Liver (tissue), 7 donors: ENCODE measurements at regions not wholly inside any gene's neighbourhood (a gene's known extent, or its start where the extent isn't known, plus 50 kb on each side); places are given as distances from the start of the nearest gene placed in this dataset.

ENCODE experiments used
- DNase-seq: peaks from one replicate; pipeline ENCODE4 v3.0.0-alpha.2; 2017; ENCODE audit warnings: low spot score
- H3K27ac ChIP-seq, 2 donors: one replicate each; pipeline ENCODE4 v1.7.0; 2013; ENCODE audit warnings: inconsistent platforms in 2 of 2, low read length in 2 of 2, control low read depth in 1 of 2, low read depth in 1 of 2, mild to moderate bottlenecking in 1 of 2
- H3K27me3 ChIP-seq, 4 donors: one replicate each; pipeline versions ENCODE4 v1.6.1 to v1.7.0; 2013; ENCODE audit warnings: low read length in 3 of 4, inconsistent platforms in 1 of 4, mild to moderate bottlenecking in 1 of 4, moderate library complexity in 1 of 4; ENCODE audit not compliant: control insufficient read depth in 4 of 4, insufficient read depth in 4 of 4
- H3K36me3 ChIP-seq, 4 donors: one replicate each; pipeline versions ENCODE4 v1.6.1 to v1.7.0; 2013; ENCODE audit warnings: low read length in 3 of 4, mild to moderate bottlenecking in 3 of 4, low read depth in 1 of 4, moderate library complexity in 1 of 4; ENCODE audit not compliant: control insufficient read depth in 4 of 4, insufficient read depth in 3 of 4
- H3K4me1 ChIP-seq, 4 donors: one replicate each; pipeline versions ENCODE4 v1.6.1 to v1.7.0; 2013; ENCODE audit warnings: low read length in 3 of 4, mild to moderate bottlenecking in 3 of 4, moderate library complexity in 1 of 4; ENCODE audit not compliant: control insufficient read depth in 4 of 4, insufficient read depth in 4 of 4
- H3K4me3 ChIP-seq, 3 donors: one replicate each; pipeline versions ENCODE4 v1.6.1 to v1.7.0; 2013; ENCODE audit warnings: low read length in 3 of 3, control low read depth in 1 of 3, low read depth in 1 of 3, mild to moderate bottlenecking in 1 of 3
- H3K9ac ChIP-seq, 2 donors: one replicate each; pipeline ENCODE4 v1.7.0; 2013; ENCODE audit warnings: low read length in 2 of 2, mild to moderate bottlenecking in 2 of 2, moderate library complexity in 2 of 2, control low read depth in 1 of 2, low read depth in 1 of 2
- H3K9me3 ChIP-seq, 4 donors: one replicate each; pipeline versions ENCODE4 v1.6.1 to v1.7.0; 2013; ENCODE audit warnings: low read length in 3 of 4; ENCODE audit not compliant: control insufficient read depth in 4 of 4
- ATF3 ChIP-seq: IDR thresholded peaks from 2 replicates; pipeline ENCODE4 v1.6.1; 2016; ENCODE audit warnings: antibody characterized with exemption
- EGR1 ChIP-seq, 2 donors: IDR thresholded peaks; 2 replicates each; pipeline ENCODE4 v1.6.1; 2016 to 2018; ENCODE audit warnings: antibody characterized with exemption in 2 of 2, low read depth in 2 of 2
- FOXA1 ChIP-seq: IDR thresholded peaks from 2 replicates; pipeline ENCODE4 v1.6.1; 2016; ENCODE audit warnings: antibody characterized with exemption
- FOXA2 ChIP-seq: IDR thresholded peaks from 2 replicates; pipeline ENCODE4 v1.6.1; 2016; ENCODE audit warnings: antibody characterized with exemption
- HNF4A ChIP-seq, 2 donors: conservative IDR thresholded peaks; 2 replicates each; pipeline ENCODE4 v1.6.1; 2016; ENCODE audit warnings: antibody characterized with exemption in 2 of 2, mild to moderate bottlenecking in 2 of 2
- JUND ChIP-seq, 2 donors: IDR thresholded peaks; 2 replicates each; pipeline ENCODE4 v1.6.1; 2016; ENCODE audit warnings: antibody characterized with exemption in 2 of 2
- MAX ChIP-seq: IDR thresholded peaks from 2 replicates; pipeline ENCODE4 v1.6.1; 2016; ENCODE audit warnings: antibody characterized with exemption
- NR2F2 ChIP-seq: IDR thresholded peaks from 2 replicates; pipeline ENCODE4 v1.6.1; 2016; ENCODE audit warnings: antibody characterized with exemption
- RAD21 ChIP-seq, 2 donors: IDR thresholded peaks; 2 replicates each; pipeline ENCODE4 v1.6.1; 2016; ENCODE audit warnings: antibody characterized with exemption in 2 of 2, mild to moderate bottlenecking in 2 of 2
- RXRA ChIP-seq, 2 donors: IDR thresholded peaks; 2 replicates each; pipeline ENCODE4 v1.6.1; 2017 to 2018; ENCODE audit warnings: antibody characterized with exemption in 2 of 2, mild to moderate bottlenecking in 1 of 2
- SP1 ChIP-seq: IDR thresholded peaks from 2 replicates; pipeline ENCODE4 v1.6.1; 2018; ENCODE audit warnings: antibody characterized with exemption, mild to moderate bottlenecking
- YY1 ChIP-seq: IDR thresholded peaks from 2 replicates; pipeline ENCODE4 v1.6.1; 2016; ENCODE audit warnings: antibody characterized with exemption, mild to moderate bottlenecking
- WGBS: extraction: QIAGEN DNeasy Blood & Tissue Kit; methylation state at CpG from one replicate; pipeline ENCODE4 v1.1.7; 2013; 5-methylcytosine and 5-hydroxymethylcytosine counted together
- TF ChIP-seq, protein P1 (sequence below): IDR thresholded peaks from 2 replicates; pipeline ENCODE4 v1.6.1; 2016; ENCODE audit warnings: antibody characterized with exemption, mild to moderate bottlenecking
- TF ChIP-seq, protein P2 (sequence below): IDR thresholded peaks from 2 replicates; pipeline ENCODE4 v1.6.1; 2016; ENCODE audit warnings: antibody characterized with exemption
- donor health status: healthy.
- donor health status: healthy.
- donor health status: healthy.
- donor health status: healthy.

- TF ChIP-seq, protein P1, sequence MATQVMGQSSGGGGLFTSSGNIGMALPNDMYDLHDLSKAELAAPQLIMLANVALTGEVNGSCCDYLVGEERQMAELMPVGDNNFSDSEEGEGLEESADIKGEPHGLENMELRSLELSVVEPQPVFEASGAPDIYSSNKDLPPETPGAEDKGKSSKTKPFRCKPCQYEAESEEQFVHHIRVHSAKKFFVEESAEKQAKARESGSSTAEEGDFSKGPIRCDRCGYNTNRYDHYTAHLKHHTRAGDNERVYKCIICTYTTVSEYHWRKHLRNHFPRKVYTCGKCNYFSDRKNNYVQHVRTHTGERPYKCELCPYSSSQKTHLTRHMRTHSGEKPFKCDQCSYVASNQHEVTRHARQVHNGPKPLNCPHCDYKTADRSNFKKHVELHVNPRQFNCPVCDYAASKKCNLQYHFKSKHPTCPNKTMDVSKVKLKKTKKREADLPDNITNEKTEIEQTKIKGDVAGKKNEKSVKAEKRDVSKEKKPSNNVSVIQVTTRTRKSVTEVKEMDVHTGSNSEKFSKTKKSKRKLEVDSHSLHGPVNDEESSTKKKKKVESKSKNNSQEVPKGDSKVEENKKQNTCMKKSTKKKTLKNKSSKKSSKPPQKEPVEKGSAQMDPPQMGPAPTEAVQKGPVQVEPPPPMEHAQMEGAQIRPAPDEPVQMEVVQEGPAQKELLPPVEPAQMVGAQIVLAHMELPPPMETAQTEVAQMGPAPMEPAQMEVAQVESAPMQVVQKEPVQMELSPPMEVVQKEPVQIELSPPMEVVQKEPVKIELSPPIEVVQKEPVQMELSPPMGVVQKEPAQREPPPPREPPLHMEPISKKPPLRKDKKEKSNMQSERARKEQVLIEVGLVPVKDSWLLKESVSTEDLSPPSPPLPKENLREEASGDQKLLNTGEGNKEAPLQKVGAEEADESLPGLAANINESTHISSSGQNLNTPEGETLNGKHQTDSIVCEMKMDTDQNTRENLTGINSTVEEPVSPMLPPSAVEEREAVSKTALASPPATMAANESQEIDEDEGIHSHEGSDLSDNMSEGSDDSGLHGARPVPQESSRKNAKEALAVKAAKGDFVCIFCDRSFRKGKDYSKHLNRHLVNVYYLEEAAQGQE: no peak
These were observed 237.5 kb downstream of the PCDH7 start (continued) for GRCh38 chr4:30957706-30958105.

DNA sequence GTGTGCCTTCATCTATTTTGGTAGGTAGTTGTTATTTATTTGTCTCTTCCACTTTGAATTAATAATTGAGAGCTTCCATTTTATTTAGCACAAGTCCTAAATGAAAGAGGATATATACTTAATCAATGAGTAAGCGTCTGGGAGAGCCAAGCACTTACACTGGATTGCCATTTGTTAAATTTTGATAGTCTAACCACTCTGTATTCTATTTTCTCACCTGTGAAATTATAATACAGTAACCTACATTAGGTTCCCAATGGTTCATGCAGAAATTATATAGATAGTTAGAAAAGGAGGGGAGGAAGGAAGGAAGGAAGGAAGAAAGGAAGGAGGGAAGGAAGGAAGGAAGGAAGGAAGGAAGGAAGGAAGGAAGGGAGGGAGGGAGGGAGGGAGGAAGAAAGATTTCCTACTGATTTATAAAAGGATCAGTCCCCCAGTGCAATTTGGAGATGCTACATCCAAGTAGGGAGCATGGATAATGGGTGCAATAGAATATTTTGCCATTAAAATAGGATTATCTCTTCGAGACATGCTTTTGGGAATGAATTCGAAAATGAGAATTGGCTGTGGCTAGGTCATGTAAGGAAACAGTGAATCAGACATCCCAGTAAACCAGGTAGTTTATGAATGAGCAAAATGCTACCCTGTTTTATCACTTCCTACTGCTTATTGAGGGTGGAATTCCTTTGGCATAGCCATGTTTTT is 239.8 kb downstream of the PCDH7 start:
- Histone ChIP-seq H3K27me3 (peaks cover 0 to 2% (median 0%) of the 10 kb centered on the region in 4 donors), H3K4me1 (no peaks in the 10 kb centered on the region), H3K9ac (no peak overlapping the region), H3K27ac (no peak overlapping the region), H3K4me3 (no peak overlapping the region), H3K36me3 (no peaks in the 10 kb centered on the region), H3K9me3 (no peaks in the 10 kb centered on the region)
- TF ChIP-seq FOXA1: no peak
- no peak for TF ChIP-seq NR2F2
- no peak for TF ChIP-seq FOXA2
- TF ChIP-seq ATF3: no peak
- no peak for TF ChIP-seq RAD21 (IDR thresholded peaks at IDR 0.05)
- TF ChIP-seq JUND (IDR thresholded peaks at IDR 0.05): no peak
- TF ChIP-seq MAX: no peak
- TF ChIP-seq, protein P1: no peak
- TF ChIP-seq EGR1 (IDR thresholded peaks at IDR 0.05; ENCODE audit: low read depth in 2 of 2): no peak
- TF ChIP-seq YY1: no peak
- 54% methylated on average over 3 of the region's 3 CpGs for WGBS
- DNase-seq: no peak

GRCh38 chr4:30962939-30963338 is 242.8 kb downstream of the PCDH7 start:
- no peak for DNase-seq
- Histone ChIP-seq H3K9ac (no peak overlapping the region), H3K4me1 (no peaks in the 10 kb centered on the region), H3K36me3 (no peaks in the 10 kb centered on the region), H3K27ac (no peak overlapping the region), H3K27me3 (peaks cover 0 to 2% (median 0%) of the 10 kb centered on the region in 4 donors), H3K4me3 (no peak overlapping the region), H3K9me3 (no peaks in the 10 kb centered on the region)
- TF ChIP-seq RXRA (IDR thresholded peaks at IDR 0.05) (no peak), MAX (no peak), FOXA2 (no peak), EGR1 (IDR thresholded peaks at IDR 0.05; ENCODE audit: low read depth in 2 of 2) (no peak), ATF3 (no peak), HNF4A (conservative IDR thresholded peaks at IDR 0.05) (no peak), JUND (IDR thresholded peaks at IDR 0.05) (no peak), NR2F2 (no peak), YY1 (no peak), SP1 (no peak), FOXA1 (no peak)
- TF ChIP-seq, protein P2, sequence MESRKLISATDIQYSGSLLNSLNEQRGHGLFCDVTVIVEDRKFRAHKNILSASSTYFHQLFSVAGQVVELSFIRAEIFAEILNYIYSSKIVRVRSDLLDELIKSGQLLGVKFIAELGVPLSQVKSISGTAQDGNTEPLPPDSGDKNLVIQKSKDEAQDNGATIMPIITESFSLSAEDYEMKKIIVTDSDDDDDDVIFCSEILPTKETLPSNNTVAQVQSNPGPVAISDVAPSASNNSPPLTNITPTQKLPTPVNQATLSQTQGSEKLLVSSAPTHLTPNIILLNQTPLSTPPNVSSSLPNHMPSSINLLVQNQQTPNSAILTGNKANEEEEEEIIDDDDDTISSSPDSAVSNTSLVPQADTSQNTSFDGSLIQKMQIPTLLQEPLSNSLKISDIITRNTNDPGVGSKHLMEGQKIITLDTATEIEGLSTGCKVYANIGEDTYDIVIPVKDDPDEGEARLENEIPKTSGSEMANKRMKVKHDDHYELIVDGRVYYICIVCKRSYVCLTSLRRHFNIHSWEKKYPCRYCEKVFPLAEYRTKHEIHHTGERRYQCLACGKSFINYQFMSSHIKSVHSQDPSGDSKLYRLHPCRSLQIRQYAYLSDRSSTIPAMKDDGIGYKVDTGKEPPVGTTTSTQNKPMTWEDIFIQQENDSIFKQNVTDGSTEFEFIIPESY: no peak
- TF ChIP-seq, protein P1: no peak
